ENCODE measurements at regions not wholly inside any gene's neighbourhood (a gene's known extent, or its start where the extent isn't known, plus 50 kb on each side); places are given as distances from the start of the nearest gene placed in this dataset.
"Not testable (repeated sequence)": the region's sequence is repeated elsewhere in the genome, so short reads cannot be mapped to it uniquely, and the experiment has no call there.

GRCh38 chr14:40463886-40464285 lies 1031.7 kb upstream of the FBXO33 start:
- no peak for ATAC-seq

GRCh38 chr14:40452674-40453073 lies 1020.4 kb upstream of the FBXO33 start:
- no peak for ATAC-seq

- ATAC-seq = no peak
Measured at GRCh38 chr14:40447017-40447416, 1014.8 kb upstream of the FBXO33 start.

- no peak for ATAC-seq
Measured at GRCh38 chr14:40445020-40445419, 1012.8 kb upstream of the FBXO33 start.

- no peak for ATAC-seq
Measured at GRCh38 chr14:40436551-40436950, 1004.3 kb upstream of the FBXO33 start.

- ATAC-seq = no peak
Measured at GRCh38 chr14:40417777-40418401, 985.7 kb upstream of the FBXO33 start.

- no peak for ATAC-seq
Measured at GRCh38 chr14:40416565-40416964, 984.3 kb upstream of the FBXO33 start.

GRCh38 chr14:40414386-40414785 lies 982.2 kb upstream of the FBXO33 start:
- no peak for ATAC-seq

GRCh38 chr14:40413136-40413535 lies 980.9 kb upstream of the FBXO33 start:
- ATAC-seq = no peak

- ATAC-seq = no peak
Measured at GRCh38 chr14:40410708-40411107, 978.5 kb upstream of the FBXO33 start.

- no peak for ATAC-seq
Measured at GRCh38 chr14:40402957-40403356, 970.7 kb upstream of the FBXO33 start.

GRCh38 chr14:40398981-40399380 lies 966.7 kb upstream of the FBXO33 start:
- no peak for ATAC-seq

GRCh38 chr14:40394634-40395340 lies 962.6 kb upstream of the FBXO33 start:
- ATAC-seq = no peak

- no peak for ATAC-seq
Measured at GRCh38 chr14:40393143-40393542, 960.9 kb upstream of the FBXO33 start.

- no peak for ATAC-seq
Measured at GRCh38 chr14:40386433-40386832, 954.2 kb upstream of the FBXO33 start.

GRCh38 chr14:40374221-40374620 lies 942.0 kb upstream of the FBXO33 start:
- ATAC-seq = no peak

GRCh38 chr14:40371011-40371410 lies 938.8 kb upstream of the FBXO33 start:
- ATAC-seq = no peak

- no peak for ATAC-seq
Measured at GRCh38 chr14:40368314-40368713, 936.1 kb upstream of the FBXO33 start.

GRCh38 chr14:40367717-40368116 lies 935.5 kb upstream of the FBXO33 start:
- ATAC-seq = no peak

GRCh38 chr14:40365305-40365704 lies 933.1 kb upstream of the FBXO33 start:
- no peak for ATAC-seq

GRCh38 chr14:40362856-40363255 lies 930.6 kb upstream of the FBXO33 start:
- ATAC-seq = no peak

- ATAC-seq = no peak
Measured at GRCh38 chr14:40354754-40355153, 922.5 kb upstream of the FBXO33 start.

- ATAC-seq = not testable (repeated sequence)
Measured at GRCh38 chr14:40348104-40348503, 915.9 kb upstream of the FBXO33 start.

GRCh38 chr14:40347675-40348074 lies 915.4 kb upstream of the FBXO33 start:
- no peak for ATAC-seq

GRCh38 chr14:40346275-40346674 lies 914.0 kb upstream of the FBXO33 start:
- no peak for ATAC-seq
